HG02623 (cell line): ENCODE measurements at regions not wholly inside any gene's neighbourhood (a gene's known extent, or its start where the extent isn't known, plus 50 kb on each side); places are given as distances from the start of the nearest gene placed in this dataset.

ENCODE experiments used
- ATAC-seq: cut with Tn5 transposase; IDR thresholded peaks from one replicate; pipeline ENCODE4 v1.9.1; 2021; ENCODE audit warnings: moderate library complexity; ENCODE audit not compliant: unreplicated experiment

GRCh38 chr7:81607987-81608386 is 161.9 kb downstream of the HGF start:
- ATAC-seq = no peak

GRCh38 chr7:81606078-81606863 is 163.6 kb downstream of the HGF start:
- ATAC-seq = no peak

DNA sequence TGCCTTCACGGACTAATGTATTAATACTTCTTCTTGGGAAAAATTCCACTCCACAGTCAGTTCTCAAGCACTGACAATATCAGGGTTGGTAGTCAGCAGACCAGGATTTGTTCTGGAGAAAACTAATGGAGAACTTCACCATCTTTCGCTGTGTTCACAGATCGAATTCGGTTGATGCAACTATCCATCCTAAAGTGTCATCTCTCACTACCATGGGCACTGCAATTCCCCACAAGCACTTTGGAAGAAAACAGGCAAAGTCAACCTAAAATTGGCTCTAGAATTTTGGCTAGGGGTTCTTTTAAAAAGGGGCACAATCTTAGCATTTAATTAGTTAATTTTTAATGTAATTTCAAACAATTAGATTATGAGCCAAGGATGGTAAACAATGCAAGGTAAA is 164.4 kb downstream of the HGF start:
- ATAC-seq = no peak

DNA sequence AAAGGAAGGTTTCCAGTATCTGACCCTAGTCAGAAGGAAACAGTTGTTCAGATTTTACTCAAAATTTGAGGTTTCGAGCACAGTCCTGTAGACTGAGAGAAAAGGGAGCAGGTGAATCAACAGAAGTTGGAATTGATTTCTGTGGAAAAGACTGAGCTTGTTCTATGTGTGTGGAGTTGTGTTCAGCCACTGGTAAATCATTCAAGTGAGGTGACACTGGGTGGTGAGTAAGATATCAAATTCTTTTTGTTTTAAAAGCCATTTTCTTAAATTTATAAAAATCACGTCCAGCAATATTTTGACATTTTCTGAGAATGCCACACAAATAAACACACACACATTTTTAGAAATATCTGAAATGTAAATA is 165.1 kb downstream of the HGF start:
- ATAC-seq = no peak

DNA sequence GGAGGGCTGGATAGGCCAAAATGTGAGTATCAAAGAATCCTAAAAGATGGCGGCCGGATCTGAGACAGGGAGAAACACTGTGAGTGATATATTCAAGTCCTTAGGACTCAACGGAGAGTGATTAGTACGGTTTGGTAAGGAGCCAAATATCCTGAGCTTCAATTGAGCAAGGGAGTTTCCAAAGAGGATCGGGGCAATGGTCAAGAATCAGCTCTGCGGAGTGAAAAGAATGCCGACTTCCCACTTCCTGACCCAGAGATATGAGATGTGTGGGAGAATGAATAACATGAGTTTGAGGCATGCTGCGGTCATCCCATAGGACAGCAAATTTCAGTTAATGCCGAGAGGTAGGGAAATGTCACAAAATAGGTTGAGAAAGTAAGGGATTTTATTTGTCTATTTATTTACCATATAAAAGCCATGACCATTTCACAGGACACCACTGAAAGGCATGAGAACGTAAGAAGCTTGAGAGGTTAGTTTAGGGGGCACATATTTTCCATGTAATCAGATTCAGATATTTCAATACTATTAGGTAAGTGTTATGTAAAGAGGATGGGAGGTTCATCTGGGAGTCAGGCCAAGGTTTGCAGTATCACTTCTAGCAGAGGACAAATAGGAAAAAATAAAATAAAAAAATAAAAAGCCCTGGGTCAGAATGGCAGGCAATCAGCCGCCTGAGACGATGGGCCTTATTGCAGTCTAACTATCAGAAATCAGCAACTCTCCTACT is 165.6 kb downstream of the HGF start:
- no peak for ATAC-seq

DNA sequence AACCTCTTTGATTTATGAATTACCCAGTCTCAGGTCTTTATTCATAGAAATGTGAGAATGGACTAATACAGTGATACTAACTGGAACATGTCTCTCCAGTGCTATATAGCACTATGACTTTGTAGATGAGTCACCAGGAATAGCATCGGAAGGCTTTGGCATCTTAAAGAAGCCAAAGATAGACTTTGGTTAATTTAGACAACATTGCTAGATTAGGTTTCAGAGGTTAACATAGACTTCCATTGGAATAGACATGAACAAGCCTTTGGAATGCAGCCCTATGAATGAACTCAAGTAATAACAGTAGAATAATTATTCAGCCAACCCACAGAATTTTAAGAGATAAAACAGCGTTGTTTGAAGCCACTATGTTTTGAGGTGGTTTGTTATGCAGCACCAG is 169.2 kb downstream of the HGF start:
- ATAC-seq = no peak

DNA sequence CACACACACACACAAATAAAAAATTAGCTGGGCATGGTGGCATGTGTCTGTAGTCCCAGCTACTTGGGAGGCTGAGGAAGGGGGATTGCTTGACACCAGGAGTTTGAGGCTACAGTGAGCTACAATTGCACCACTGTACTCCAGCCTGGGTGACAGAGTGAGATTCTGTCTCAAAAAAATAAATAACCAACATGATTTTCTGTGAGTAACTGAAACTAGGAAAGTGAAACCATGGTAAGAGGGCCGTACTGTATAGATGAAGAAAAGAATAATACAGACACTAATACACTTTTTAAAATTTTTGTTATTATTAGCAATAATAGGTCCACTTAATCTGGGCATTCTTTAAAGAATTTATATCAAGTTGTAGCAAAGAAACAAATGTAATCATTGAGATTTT is 170.9 kb downstream of the HGF start:
- ATAC-seq = no peak

DNA sequence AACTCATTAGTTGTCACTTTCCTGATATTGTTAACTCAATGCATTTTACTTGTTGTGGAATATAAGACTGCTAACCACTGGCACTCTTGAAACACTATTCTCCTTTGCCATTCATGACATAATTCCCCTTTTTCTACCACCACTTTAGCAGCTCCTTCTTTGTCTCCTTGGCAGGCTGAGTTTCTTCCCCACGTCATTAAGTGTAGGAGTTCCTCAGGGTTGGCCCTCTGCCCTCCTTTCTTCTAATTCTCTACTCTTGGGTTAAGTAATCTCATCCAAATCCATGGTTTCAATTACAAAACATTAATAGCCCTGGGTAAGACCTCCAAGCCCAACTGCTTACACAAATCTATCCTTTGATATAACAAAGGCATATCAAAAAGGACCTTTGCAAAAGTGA is 175.1 kb downstream of the HGF start:
- ATAC-seq = no peak

DNA sequence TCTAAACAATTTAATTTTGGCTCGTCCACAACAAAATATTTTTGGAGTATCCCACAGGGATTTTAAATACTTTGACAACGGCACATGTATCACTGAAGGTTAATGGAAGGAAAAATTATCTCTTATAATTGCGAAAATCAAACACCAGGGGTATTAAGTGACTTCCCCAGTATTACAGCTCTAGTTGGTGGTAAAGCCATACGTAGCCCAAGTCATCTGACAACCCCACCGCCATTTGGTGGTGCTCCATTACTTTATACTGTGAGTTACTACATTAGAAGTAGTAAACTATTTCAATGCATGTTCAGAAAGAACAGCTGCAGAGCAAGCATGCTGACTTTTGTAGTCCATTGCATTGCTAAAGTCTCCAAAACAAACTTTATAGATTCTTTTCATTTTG is 179.7 kb downstream of the HGF start:
- ATAC-seq = no peak

- no peak for ATAC-seq
Observed at GRCh38 chr7:81584667-81585066, 185.2 kb downstream of the HGF start.

DNA sequence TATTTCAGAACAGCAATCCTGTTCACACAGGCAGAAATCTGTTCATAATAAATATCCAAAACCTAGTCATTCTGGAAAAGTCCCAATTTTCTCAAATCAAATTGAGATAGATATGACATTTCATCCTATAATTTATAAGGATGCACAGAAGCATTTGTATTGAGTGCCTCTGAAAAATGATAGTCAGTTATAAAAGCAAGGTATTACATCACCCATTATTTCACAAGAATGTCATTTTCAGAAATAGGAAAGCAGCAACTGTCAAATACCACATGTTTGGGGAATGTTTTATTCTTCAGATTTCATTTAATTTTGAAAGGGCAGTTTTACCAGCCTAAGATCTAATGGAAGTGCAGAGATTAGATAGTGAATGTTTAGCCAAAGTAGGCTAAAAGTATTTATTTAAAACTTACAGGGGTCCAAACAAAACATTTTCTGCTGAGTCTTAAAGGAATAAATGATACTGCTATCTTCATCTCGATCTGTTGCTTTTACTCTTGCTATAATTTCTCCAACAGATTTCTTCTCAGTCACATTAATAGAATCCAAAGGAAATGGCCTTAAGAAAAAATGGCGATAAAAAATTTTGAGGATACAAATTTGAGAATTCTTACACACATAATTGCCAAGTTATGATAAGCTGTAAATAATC is 185.8 kb downstream of the HGF start:
- ATAC-seq = no peak

DNA sequence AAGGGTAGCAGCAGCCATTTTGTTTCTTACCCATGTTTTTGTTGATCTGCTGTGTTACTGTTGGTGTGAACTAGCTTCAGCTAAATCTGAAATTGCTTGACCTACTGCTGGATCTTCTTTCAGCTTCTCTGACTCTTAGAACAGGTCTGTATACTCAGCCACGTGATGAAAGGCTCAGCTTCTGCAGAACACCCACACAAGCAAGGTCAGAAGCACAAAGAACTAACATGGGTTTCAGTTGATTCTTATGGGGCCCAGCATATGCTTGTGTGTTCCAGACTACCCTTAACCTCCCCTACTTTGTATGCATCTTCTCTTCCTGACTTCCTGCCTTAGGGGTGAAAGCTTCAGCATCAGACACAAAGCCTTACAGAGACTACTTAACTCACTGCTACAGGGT is 186.8 kb downstream of the HGF start:
- no peak for ATAC-seq

DNA sequence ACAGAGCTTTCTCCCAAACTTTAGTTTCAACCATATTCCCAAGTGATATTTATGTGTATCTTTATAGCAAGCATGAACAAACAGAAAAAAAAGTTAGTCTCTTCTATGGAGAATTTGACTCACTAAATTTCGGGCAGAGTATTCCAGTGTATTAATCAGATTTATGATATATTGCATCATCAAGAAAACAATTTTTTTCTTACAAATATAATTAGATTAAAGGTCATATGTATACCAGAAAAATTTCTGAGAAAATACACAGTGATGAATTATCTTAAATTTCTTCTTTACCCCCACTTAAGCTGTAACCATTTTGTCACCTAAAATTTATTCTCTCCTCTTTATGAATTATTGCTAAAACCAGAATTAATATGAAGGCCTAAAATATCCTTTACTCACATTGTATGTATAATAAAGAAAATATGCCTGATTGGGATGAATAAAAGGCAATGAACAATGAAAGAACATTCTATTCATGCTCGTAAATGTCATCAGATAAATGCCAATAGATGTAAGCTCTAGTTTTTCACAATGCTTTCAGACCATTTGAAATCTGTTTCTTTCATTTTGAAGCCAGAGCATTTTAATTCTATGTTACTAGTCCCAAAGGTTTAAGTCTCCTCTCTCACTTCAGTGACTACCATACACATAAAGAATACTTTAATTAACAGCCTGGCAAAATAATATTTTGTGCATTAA is 192.1 kb downstream of the HGF start:
- ATAC-seq = no peak

- no peak for ATAC-seq
Observed at GRCh38 chr7:81574723-81575326, 195.0 kb downstream of the HGF start.

GRCh38 chr7:81573932-81574331 is 195.9 kb downstream of the HGF start:
- no peak for ATAC-seq

GRCh38 chr7:81573128-81573527 is 196.7 kb downstream of the HGF start:
- no peak for ATAC-seq

- no peak for ATAC-seq
Observed at GRCh38 chr7:81562581-81562980, 207.3 kb downstream of the HGF start.

GRCh38 chr7:81560708-81561107 is 209.1 kb downstream of the HGF start:
- ATAC-seq = no peak

DNA sequence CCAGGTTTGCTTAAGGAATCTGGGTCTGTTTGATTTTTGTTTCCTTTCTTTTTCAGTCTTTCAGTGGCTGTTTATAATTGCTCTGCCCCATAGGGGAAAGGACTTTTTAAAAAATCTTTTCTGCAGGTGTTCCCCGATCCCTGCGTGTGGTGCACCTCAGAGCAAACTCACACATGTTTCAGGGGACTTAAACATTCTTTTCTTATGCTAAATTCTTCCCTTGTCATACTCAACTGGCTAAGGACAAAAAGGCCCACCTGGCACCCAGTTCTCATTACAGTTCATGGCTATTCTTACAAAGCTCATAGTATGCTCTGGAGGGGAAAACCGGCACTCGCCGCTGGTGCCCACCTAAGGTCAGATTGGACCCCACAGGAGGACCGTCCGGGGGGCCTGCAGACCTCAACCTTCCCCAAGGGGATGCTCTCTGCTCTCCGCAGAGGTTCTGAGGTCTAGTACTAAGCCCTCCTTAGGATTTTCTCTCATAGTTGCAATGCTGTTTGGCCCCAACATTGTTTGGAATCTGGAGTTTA is 220.3 kb downstream of the HGF start:
- ATAC-seq = no peak

DNA sequence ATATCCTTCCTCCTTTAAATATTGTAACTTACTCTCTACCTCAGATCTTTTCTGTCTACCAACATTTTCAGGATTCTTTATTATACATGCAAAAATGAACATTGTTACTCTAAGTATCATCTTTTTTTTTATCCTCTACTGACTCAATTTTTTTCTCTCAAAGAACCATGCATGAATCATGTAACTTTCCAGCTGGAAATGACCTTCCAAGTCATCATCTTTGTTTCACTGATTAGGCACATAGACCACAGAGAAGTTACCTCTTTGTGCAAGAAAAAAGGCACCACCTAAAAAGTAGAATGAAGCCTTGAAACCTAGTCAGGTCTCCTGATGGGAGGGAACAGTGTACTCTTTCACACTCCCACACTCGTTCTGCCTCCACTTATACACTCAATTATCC is 234.9 kb downstream of the HGF start:
- no peak for ATAC-seq

- ATAC-seq = no peak
Observed at GRCh38 chr7:81534446-81534845, 235.4 kb downstream of the HGF start.
